Frontal cortex (tissue), 3 donors: ENCODE measurements at regions not wholly inside any gene's neighbourhood (a gene's known extent, or its start where the extent isn't known, plus 50 kb on each side); places are given as distances from the start of the nearest gene placed in this dataset.
"Not testable (repeated sequence)": the region's sequence is repeated elsewhere in the genome, so short reads cannot be mapped to it uniquely, and the experiment has no call there.

Experiments
- DNase-seq, 2 donors: peaks; one replicate each; pipeline ENCODE4 v3.0.0; 2012; ENCODE audit warnings: low spot score in 2 of 2
- FAIRE-seq: peaks from 2 replicates; lab custom pipeline; 2012; peaks lifted over from hg19 to GRCh38; lab: Jason Lieb, UNC
- donor health status: control.
- donor health status: control.
- donor health status: control.

DNA sequence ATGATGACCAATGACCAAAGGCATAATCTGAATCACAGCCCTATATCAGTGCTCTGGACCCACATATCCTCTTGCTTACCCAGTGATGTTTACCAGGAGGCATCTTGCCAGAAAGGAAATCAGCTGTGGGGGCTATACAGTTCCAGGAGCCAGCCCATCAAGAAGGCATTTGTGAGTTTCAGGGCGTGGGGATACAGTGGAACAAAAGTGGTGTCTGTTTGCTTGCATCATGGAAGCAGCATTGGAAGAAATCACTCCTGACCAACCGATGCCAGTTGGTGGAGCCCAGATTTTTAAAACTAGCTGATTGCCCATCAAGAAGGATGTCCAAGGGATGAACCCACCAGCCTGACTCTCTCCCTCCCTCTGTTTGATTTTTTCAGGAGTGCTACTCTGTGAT is 106.5 kb upstream of the EGFLAM start:
- FAIRE-seq (no peak), DNase-seq (no peak)

DNA sequence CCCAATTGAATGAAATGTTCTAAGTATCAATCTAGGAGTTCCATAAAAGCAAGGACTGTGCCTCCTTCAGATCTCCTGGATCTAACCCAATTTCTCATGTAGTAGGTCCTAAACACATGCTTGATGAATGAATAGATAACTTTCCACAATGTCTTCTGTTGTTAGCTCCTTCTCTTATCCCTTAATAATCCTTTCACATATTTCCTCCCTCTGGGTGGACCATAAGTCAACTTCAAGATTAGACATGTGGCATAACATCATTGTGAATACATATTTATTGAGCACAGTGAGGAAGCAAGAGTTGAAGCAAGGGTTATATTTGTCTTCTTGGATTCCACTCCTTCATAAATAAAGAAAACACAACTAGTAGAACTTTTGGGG is 108.6 kb upstream of the EGFLAM start:
- FAIRE-seq, result no peak
- DNase-seq, result no peak

DNA sequence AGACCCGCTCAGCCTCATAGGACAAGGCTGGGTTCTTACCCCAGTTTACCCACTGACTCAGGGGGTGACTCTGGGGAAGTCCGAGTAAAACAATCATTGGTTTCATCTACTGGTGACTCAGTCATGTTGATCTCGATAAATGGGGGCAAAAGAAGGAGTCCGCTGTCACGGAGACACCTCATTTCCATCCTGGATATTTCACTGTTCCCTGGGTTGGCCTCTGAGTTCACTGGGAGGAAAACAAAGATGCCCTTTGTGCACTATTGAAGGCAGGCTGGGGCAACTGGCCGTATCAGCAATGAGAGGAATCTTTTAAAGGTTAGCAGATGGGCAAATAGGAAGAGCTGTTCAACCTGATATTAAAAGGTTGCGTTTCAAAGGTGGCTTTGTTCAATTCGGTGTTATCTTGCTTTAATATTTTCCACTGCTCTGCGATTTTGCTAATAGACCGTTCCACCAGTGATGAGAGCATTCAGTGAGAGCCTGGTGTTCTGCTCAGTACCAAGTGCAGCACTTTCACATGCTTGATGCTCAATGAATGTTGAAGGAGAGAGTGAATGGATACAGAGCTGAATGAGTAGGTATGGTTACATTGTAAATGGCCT is 110.2 kb upstream of the EGFLAM start:
- DNase-seq (no peak), FAIRE-seq (no peak)

DNA sequence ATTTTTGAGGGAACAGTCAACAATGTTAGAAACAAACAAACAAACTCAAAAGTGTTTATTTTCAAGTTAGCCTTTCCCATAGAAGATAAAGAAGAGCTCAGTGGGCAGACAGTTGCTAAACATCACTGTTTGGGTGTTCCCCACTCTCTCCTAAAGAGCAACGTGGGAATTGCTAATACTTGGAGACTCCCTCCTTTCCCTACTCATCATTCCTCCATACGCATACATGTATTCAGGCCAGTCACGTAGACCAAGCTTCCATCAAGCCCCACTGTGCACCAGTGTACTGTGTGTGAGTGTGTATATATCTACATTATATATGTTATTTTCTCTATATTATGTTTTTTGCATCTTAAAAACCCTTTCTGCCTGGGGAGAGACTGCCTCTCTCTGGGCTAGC is 115.0 kb upstream of the EGFLAM start:
- FAIRE-seq (no peak), DNase-seq (no peak)

DNA sequence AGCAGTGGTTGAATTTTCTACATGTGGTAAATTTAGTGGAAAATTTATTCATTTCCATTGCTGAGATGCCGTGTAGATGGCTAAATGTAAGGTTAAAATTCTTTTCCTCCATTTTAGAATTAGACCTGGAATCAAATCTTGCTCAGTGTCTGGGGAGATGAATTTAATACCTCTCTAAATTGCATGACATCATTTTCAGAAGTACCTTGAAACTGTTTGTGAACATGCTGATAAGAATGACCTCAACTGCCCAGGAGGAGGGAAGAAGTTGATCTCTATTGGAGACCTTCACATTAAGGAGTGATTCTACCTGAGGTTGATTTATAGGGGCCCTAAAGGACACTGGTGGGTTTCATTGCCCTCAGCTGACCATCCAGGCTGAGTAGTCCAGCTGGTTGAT is 116.7 kb upstream of the EGFLAM start:
- FAIRE-seq (no peak), DNase-seq (no peak)

DNA sequence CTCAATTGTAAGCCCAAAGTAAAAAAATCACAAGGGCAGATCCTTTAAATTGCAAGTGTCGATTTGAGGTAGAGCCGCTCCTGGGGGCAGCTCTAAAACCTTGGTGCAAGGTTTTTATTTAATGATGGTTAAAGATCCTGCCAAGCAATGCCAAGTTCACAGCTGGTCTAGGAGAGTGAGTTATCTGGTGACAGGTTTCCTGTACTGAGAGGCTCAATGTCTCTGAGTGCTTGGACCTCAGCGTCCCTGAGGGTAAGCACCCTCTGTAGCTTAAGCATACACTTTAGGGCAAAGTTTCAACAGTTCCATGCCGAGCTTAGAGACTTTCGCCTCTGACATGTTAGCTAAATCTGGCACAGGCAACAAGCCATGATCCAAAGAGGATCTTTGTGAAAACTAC is 119.8 kb upstream of the EGFLAM start:
- DNase-seq, result no peak
- FAIRE-seq, result no peak

DNA sequence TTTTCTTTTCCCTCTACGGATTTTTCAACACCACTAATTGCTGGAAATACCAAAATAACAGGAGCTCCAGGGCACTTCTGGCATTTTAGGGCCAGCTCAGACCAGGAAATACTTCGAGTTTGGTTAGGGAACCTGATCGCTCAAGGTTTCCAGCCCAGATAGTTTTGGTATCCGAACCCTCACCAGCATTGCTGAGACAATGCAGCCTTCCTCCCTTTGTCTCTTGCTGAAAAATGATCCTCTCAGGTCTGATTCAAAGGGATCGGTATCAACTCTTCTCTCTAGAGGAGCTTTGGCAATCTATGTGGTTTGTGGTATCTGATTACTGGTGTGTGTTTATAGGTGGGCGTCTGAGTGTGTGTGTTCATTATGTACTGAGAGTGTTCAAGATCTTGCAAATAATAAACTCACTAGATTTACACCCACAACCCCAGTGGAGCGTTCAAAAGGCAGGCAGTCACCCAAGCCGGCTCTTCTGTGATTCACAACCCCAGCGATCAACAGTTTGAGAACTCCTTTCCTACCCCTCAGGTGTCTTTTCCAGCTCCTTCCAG is 122.8 kb upstream of the EGFLAM start:
- no peak for FAIRE-seq
- DNase-seq, result no peak

DNA sequence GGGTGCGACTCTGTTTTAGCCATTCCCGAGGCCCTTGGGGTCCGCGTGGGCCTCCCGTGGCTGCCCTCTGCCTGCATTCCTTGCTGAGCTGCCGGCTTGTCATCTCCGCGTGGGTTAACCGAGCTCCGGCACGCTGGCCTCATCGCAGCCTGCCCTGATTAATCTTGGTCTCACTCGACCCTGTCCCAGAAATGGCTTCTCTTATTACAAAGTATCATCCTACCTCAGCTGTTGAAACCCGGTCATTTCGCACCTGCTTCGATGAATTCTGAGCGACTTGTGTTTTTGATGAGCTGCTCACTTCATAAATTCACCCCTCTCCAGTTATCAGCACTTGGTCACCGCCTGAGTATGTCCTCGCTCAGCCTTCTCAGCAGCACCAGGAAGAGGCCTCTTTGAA is 123.5 kb upstream of the EGFLAM start:
- DNase-seq (no peak), FAIRE-seq (no peak)

DNA sequence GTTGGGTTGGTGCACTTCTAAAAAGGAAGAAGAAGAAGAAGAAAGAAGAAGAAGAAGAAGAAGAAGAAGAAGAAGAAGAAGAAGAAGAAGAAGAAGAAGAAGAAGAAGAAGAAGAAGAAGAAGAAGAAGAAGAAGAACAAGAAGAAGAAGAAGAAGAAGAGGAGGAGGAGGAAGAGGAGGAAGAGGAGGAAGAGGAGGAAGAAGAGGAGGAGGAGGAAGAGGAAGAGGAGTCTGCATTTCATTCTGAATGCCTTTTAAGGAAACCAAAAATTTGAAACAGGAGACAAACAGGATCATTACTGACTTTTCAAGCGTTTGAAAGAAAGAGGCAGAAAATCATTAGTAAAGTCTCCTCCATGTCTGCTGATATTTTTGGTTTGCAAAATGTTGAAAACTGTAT is 124.1 kb upstream of the EGFLAM start:
- not testable (repeated sequence) for DNase-seq, FAIRE-seq

DNA sequence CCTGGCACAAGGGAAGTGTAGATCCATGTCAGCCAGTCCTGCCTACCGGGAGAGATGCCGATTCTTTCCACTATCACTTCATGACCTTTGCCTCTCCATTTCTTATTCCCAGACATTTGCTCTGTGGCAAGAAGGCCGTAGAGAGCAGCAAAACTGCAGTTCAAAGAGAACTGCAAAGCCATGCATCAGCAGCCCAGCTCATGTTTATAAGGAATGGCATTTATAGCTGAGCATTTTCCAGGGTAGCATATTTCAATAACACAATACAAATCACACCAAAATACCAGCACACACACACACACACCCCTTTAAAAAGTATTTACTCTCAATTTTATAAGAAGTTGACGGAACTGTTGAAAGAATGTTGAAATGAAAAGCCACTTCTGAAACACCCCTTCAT is 126.7 kb upstream of the EGFLAM start:
- DNase-seq, result no peak
- no peak for FAIRE-seq

DNA sequence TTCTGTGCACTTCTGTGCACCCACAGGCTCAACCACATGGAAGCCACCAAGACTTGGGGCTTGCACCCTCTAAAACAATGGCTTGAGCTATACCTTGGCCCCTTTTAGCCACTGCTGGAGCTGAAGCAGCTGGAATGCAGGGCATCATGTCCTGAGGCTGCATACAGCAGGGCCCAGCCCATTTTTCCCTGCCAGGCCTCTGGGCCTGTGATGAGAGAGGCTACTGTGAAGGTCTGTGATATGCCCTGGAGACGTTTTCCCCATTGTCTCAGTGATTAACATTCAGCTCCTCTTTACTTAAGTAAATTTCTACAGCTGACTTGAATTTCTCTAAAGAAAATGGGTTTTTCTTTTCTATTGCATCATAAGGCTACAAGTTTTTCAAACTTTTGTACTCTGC is 134.0 kb upstream of the EGFLAM start:
- no peak for FAIRE-seq

DNA sequence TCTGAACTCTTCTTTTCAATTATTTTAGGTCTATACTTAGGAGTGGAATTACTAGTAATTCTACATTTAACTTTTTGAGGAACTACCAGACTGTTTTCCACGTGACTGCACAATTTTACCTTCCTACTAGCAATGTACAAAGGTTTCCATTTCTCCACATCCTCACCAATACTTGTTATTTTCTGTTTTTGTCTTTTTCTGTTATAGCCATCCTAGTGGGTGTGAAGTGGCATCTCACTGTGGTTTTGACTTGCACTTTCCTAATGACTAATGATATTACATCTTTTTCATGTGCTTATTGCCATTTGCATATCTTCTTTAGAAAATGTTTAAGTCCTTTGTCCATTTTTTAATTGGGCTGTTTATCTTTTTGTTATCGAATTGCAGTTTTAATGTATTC is 136.9 kb upstream of the EGFLAM start:
- FAIRE-seq, result no peak
- no peak for DNase-seq

More for the DNA sequence above, 134.0 kb upstream of the EGFLAM start:
- DNase-seq, result no peak

DNA sequence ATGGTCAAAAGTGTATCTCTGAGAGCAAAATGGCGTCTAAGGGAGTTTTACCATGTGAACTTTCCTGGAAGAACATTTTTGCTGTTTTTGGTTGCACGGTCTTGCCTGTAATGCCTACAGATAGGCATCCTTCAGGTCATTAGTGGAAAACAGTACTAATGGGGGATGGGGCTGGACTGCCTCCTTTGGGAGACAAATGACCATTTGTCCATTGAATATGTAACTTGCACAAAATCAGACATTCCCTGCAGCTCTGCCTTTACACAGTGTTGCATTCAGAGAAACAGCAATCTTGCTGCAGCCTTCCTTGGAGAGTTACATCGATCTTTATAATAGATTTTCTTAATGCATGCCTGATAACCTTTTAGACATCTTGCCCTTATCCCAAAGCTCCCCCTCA is 138.5 kb upstream of the EGFLAM start:
- no peak for FAIRE-seq
- no peak for DNase-seq

DNA sequence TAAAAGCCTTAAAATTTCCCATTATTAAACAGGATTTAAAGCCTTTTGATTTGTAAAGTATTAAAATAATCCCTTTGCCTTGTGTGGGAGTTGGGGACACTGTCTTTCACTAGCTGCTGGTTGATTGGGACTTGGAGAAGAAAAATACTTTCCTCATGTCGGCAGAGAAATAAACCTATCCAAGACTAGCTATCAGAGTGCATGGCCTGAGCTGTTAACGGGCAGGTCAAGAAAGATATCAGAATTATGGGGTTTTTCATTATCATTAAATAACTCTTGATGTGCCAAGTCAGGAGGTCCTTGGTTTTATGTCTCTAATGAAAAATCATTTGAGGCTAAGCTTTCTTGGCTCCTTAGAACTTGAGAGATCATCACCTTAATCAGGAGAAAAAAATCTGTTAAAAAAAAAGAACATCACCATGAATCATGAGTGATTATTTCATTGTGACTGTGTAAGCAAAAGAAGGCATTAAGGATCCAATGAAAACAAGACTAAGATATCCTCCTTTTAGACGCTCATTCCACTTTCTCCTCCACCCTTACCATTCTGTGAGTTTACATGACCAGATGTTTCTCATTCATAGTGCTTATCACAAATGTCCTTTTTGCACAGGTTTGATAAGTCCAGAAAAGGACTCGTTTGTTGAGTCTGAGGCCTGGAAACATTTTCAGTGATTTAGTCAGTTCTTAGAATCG is 140.4 kb upstream of the EGFLAM start:
- DNase-seq, result no peak
- FAIRE-seq, result no peak

DNA sequence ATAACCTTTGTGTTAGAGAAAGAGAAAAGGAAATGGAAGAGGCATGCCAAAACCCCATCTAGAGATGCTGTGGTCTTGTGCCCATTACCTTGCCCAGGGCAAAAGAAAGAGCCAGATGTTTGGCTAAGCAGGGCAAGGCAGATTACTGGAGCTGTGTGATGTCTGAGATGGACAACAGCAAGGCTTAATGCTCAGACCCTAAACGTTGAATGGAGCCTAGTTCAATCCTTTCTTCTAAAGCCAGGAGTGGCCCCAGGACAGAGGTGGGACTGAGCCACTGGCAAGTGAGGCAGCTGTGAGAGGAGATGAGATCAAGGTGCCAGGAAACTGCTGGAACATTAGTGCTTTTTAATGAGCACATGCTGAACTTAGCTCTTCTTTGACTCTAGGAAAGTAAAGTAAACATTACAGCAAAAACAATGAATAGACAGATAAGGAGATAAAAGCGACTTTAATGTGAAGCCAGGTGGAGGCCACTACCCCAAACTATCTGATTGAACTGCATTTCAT is 143.0 kb upstream of the EGFLAM start:
- DNase-seq (no peak), FAIRE-seq (no peak)

DNA sequence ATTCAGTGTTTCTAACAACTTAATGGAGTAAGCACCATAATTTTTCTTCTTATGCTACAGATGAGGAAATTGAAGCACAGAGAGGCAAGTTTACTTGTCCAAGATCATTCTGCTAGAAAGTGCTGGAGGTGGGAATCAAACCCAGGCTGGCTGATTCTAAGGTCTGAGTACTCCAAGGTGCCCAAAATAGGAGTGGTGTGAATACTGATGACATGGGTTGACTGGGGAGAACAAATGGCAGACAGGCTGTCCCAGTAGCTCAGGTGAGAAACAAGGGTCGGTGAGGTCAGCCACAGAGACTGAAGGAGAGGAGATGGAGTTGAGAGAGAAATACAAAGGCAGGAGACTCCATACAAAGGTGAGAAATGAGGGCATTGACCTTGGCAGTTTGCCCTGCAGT is 144.5 kb upstream of the EGFLAM start:
- no peak for FAIRE-seq
- no peak for DNase-seq

DNA sequence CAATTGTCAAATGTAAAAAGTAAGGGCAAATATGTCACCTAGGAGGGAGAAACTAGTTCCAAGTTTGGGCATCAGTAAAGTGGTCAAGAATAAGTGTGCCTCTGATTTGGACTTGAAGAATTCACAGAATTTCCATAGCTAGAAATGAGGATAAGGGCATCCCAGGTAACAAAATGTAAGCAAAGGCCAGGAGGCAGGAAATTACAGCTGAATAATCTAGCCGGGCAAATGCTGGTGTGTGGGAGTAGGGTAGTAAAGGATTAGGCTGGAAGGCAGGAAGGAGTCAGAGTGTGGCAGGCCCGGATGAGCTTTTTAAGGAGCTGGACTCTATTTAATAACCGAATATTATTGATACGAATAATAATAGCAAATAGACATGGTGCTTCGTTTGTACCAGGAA is 144.9 kb upstream of the EGFLAM start:
- FAIRE-seq, result no peak

DNA sequence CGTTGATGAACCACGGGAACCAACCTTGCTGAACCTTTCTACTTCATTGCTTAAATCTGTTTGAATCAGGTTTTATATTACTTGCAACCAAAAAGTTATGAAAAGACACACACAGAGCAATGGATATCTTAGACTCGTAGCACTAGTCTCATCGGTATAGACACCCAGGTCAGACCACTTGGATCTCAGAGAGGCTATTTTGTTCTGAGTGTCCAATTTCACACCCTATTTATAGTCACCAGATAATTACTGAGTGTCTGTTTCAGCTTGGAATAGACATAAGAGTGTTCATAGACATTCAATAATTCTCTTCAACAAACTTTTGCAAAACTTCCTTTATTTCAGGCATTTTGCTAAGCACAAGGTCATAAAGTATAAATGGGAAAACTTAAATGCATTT is 145.4 kb upstream of the EGFLAM start:
- FAIRE-seq, result no peak
- DNase-seq, result no peak

More for the DNA sequence above, 144.9 kb upstream of the EGFLAM start:
- no peak for DNase-seq

DNA sequence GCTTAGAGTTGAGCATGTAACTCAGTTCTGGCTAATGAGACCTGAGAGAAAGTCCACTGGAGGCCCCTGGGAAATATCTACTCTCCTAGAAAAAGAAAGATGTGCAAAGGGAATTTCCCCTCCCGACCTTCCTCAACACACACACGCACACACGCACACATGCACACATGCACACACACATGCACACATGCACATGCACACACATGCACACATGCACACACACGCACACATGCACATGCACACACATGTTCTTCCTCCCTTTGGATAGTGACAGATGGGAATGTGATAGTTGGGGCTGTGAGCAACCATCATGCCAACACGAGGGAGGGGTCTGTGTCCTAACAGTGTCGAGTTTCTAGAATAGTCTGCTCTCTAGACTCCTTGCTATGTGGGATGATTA is 148.2 kb upstream of the EGFLAM start:
- no peak for DNase-seq
- no peak for FAIRE-seq

DNA sequence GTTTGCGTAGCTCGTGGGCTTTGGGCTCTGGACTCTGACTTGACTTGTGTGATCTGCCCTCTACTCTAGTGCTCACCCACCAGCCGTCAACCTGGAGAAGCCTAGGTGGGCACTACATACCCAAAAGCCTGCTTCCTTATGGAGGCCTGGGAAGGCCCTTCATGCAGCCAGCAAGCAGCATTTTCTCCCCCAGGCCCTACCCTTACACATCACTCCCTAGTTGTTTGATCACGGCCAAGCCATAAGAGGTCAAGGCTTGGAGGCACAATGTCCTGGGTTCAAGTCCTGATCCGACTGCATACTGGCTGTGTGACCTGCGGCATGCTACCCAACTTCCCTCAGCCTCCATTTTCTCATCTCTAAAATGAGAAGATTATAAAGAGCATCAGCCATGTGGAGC is 151.3 kb upstream of the EGFLAM start:
- DNase-seq (no peak), FAIRE-seq (no peak)

DNA sequence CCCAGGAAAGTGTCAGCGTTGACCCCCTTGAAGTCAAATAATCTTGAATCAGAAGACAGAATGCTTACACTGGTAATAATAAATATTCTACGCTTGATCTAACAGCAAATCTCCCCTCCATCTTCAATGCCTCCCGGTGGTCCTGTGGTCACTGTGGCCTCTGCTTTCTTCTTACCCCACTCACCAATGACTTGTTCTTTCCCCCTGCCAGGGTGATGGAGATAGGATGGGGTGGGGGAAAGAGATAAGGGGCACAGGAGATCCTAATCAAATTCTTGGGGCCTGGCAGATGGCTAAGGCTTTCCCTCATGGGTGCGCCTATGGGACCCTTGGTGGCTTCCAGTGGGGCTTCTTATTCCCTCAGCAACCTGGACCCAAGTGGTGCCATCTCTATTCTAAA is 152.6 kb upstream of the EGFLAM start:
- no peak for FAIRE-seq
- no peak for DNase-seq

DNA sequence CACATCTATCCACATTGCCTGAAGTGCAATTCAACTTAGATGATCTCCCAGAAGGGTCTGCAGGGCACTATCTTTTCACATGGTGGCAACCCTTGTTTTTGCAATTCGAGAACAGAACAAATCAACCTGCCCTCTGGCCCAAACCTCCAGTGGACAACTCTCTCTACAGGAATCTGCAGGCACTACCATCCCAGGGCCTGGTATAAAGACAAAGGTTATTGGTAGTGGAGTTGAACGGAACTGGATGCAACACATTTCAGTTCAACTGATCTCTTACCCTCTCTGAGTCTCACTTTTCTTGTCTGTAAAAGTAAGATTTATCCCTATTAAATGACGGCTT is 153.2 kb upstream of the EGFLAM start:
- FAIRE-seq, result no peak
- no peak for DNase-seq
